ENCODE measurements at regions not wholly inside any gene's neighbourhood (a gene's known extent, or its start where the extent isn't known, plus 50 kb on each side); places are given as distances from the start of the nearest gene placed in this dataset.
"Not testable (repeated sequence)": the region's sequence is repeated elsewhere in the genome, so short reads cannot be mapped to it uniquely, and the experiment has no call there.

DNA sequence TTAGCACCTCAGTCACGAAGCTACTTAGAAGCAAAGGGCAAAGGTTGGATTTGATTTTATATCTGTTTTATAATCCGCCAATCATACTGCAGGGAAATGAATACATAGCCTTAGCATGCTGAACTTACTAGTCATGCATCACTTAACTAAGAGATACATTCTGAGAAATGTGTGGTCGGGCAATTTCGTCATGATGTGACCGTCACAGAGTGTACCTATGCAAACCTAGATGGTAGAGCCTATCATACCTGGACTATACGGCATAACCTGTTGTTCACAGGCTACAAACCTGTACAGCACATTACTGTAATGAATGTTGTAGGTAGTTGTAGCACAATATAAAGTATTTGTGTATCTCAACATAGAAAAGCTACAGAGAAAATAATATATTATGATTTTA, 345.2 kb upstream of the RGS17 start:
- no peaks in the 10 kb centered on the region for H3K27me3 ChIP-seq (ENCODE audit: control insufficient read depth, insufficient read depth, low read length)
- H3K36me3 ChIP-seq (ENCODE audit: control insufficient read depth, low read depth, low read length): no peaks in the 10 kb centered on the region
- no peak overlapping the region for H3K27ac ChIP-seq (ENCODE audit: low read length)
- no peaks in the 10 kb centered on the region for H3K9me3 ChIP-seq (ENCODE audit: control insufficient read depth, low read depth, low read length)
- no peak overlapping the region for H3K4me3 ChIP-seq (ENCODE audit: low read length)
- H3K9ac ChIP-seq (ENCODE audit: low read length): no peak overlapping the region
- no peaks in the 10 kb centered on the region for H3K4me1 ChIP-seq (ENCODE audit: control insufficient read depth, low read depth, low read length)

DNA sequence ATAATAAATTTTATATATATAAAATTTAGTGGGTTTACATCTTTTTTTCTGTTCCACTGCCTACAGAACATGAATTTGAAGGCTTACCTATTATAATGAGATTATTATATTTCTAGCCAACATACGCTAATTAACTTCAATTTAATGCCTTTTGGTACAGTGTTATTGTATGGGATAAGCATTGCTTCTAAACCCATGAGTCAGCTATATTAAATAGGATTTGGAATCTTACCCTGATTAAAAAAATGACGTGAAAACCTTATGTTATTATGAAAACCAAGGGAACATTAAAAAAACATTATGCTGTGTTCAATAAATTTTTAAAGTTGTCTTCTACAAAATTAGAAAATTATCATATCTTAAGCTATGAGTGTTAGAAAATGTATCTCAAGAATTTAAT, 334.0 kb upstream of the RGS17 start:
- Histone ChIP-seq H3K9me3 (ENCODE audit: control insufficient read depth, low read depth, low read length) (no peaks in the 10 kb centered on the region), H3K9ac (ENCODE audit: low read length) (no peak overlapping the region), H3K4me3 (ENCODE audit: low read length) (no peak overlapping the region), H3K36me3 (ENCODE audit: control insufficient read depth, low read depth, low read length) (no peaks in the 10 kb centered on the region), H3K4me1 (ENCODE audit: control insufficient read depth, low read depth, low read length) (no peaks in the 10 kb centered on the region), H3K27ac (ENCODE audit: low read length) (no peak overlapping the region), H3K27me3 (ENCODE audit: control insufficient read depth, insufficient read depth, low read length) (no peaks in the 10 kb centered on the region)

DNA sequence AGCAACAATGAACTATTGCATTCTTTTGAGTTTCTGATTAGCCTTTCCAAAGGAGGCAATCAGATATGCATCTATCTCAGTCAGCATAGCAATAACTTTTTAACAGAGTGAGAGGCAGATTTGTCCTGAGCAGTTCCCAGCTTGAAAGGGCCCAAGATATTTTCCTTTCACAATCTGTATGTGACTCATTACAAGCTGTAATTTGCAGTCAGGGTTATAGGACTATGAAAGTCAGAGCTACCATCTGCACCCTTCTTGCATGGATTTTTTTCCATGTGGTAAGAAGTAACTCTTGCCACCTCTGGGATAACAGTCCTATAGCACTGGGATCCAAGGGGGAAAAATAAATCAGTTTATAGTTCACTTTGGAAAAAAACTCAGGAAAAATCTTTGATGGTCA, 318.2 kb upstream of the RGS17 start:
- no peaks in the 10 kb centered on the region for H3K36me3 ChIP-seq (ENCODE audit: control insufficient read depth, low read depth, low read length)
- no peak overlapping the region for H3K4me3 ChIP-seq (ENCODE audit: low read length)
- no peaks in the 10 kb centered on the region for H3K27me3 ChIP-seq (ENCODE audit: control insufficient read depth, insufficient read depth, low read length)
- H3K9me3 ChIP-seq (ENCODE audit: control insufficient read depth, low read depth, low read length): peaks cover 8% of the 10 kb centered on the region
- no peak overlapping the region for H3K9ac ChIP-seq (ENCODE audit: low read length)
- H3K27ac ChIP-seq (ENCODE audit: low read length): no peak overlapping the region
- peaks cover 5% of the 10 kb centered on the region for H3K4me1 ChIP-seq (ENCODE audit: control insufficient read depth, low read depth, low read length)

DNA sequence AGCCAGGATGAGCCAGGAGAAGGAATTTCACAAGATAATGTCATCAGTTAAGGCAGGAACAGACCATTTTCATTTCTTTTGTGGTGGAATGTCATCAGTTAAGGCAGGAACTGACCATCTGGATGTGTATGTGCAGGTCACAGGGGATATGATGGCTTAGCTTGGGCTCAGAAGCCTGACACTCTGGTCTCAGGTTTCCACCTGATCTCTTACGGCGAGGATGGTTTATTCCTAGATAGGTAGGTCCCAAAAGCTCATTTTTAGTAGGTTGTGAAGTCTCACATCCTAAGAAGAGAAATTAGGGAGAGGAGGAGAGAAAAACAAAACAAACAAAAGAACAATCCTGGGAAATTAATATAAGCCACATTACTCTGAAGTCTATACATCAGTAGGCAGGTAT, 311.7 kb upstream of the RGS17 start:
- not testable (repeated sequence) for H3K27ac ChIP-seq (ENCODE audit: low read length); H3K9ac ChIP-seq (ENCODE audit: low read length); H3K36me3 ChIP-seq (ENCODE audit: control insufficient read depth, low read depth, low read length); H3K27me3 ChIP-seq (ENCODE audit: control insufficient read depth, insufficient read depth, low read length); H3K4me3 ChIP-seq (ENCODE audit: low read length)
- peaks cover 10% of the 10 kb centered on the region for H3K9me3 ChIP-seq (ENCODE audit: control insufficient read depth, low read depth, low read length)
- peaks cover 18% of the 10 kb centered on the region for H3K4me1 ChIP-seq (ENCODE audit: control insufficient read depth, low read depth, low read length)

DNA sequence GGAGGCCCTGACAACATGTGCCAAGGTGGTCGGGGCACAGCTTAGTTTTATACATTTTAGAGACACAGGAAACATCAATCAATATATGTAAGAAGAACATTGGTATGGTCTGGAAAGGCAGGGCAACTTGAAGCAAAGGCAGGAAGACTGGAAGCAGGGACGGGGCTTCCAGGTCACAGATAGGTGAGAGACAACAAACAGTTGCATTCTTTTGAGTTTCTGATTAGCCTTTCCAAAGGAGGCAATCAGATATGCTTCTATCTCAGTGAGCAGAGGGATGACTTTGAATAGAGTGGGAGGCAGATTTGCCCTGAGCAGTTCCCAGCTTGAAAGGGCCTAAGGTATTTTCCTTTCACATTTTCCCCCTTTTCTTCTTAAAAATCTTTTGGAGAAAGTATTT, 311.0 kb upstream of the RGS17 start:
- no peak overlapping the region for H3K27ac ChIP-seq (ENCODE audit: low read length)
- H3K4me3 ChIP-seq (ENCODE audit: low read length): no peak overlapping the region
- H3K36me3 ChIP-seq (ENCODE audit: control insufficient read depth, low read depth, low read length): no peaks in the 10 kb centered on the region
- peaks cover 22% of the 10 kb centered on the region for H3K4me1 ChIP-seq (ENCODE audit: control insufficient read depth, low read depth, low read length)
- H3K27me3 ChIP-seq (ENCODE audit: control insufficient read depth, insufficient read depth, low read length): no peaks in the 10 kb centered on the region
- no peak overlapping the region for H3K9ac ChIP-seq (ENCODE audit: low read length)
- H3K9me3 ChIP-seq (ENCODE audit: control insufficient read depth, low read depth, low read length): peaks cover 10% of the 10 kb centered on the region

- Histone ChIP-seq H3K27me3 (ENCODE audit: control insufficient read depth, insufficient read depth, low read length) (no peaks in the 10 kb centered on the region), H3K9ac (ENCODE audit: low read length) (no peak overlapping the region), H3K36me3 (ENCODE audit: control insufficient read depth, low read depth, low read length) (no peaks in the 10 kb centered on the region), H3K4me1 (ENCODE audit: control insufficient read depth, low read depth, low read length) (peaks cover 32% of the 10 kb centered on the region), H3K4me3 (ENCODE audit: low read length) (no peak overlapping the region), H3K9me3 (ENCODE audit: control insufficient read depth, low read depth, low read length) (no peaks in the 10 kb centered on the region), H3K27ac (ENCODE audit: low read length) (no peak overlapping the region)
Measured at GRCh38 chr6:153437193-153437592, 306.1 kb upstream of the RGS17 start.

- no peaks in the 10 kb centered on the region for H3K27me3 ChIP-seq (ENCODE audit: control insufficient read depth, insufficient read depth, low read length)
- no peaks in the 10 kb centered on the region for H3K9me3 ChIP-seq (ENCODE audit: control insufficient read depth, low read depth, low read length)
- H3K4me1 ChIP-seq (ENCODE audit: control insufficient read depth, low read depth, low read length): peaks cover 25% of the 10 kb centered on the region
- H3K36me3 ChIP-seq (ENCODE audit: control insufficient read depth, low read depth, low read length): no peaks in the 10 kb centered on the region
- no peak overlapping the region for H3K4me3 ChIP-seq (ENCODE audit: low read length)
- H3K9ac ChIP-seq (ENCODE audit: low read length): no peak overlapping the region
- H3K27ac ChIP-seq (ENCODE audit: low read length): peak overlapping the region; percentile 53
Measured at GRCh38 chr6:153436351-153436750, 305.3 kb upstream of the RGS17 start.

DNA sequence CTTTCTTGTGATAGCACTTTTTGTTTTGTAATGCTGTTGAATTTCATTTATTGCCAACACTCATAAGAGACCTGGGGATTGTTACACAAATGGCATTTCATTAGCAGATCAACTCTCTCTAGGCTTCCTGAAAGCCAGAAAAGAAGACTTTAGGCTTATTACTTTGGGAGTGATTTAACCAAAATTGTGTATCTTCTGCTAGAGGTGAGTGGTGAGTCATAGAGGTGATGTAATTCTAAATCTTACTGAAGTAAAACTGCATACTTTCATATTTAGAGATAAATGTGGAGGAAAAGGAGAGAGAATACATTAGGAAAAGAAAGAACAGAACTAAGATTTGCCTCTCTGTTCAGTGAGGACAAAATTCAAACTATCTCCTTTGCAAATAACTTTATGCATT, 304.7 kb upstream of the RGS17 start:
- Histone ChIP-seq H3K4me1 (ENCODE audit: control insufficient read depth, low read depth, low read length) (peaks cover 25% of the 10 kb centered on the region), H3K36me3 (ENCODE audit: control insufficient read depth, low read depth, low read length) (no peaks in the 10 kb centered on the region), H3K9me3 (ENCODE audit: control insufficient read depth, low read depth, low read length) (no peaks in the 10 kb centered on the region), H3K27me3 (ENCODE audit: control insufficient read depth, insufficient read depth, low read length) (no peaks in the 10 kb centered on the region), H3K27ac (ENCODE audit: low read length) (no peak overlapping the region), H3K9ac (ENCODE audit: low read length) (no peak overlapping the region), H3K4me3 (ENCODE audit: low read length) (no peak overlapping the region)

DNA sequence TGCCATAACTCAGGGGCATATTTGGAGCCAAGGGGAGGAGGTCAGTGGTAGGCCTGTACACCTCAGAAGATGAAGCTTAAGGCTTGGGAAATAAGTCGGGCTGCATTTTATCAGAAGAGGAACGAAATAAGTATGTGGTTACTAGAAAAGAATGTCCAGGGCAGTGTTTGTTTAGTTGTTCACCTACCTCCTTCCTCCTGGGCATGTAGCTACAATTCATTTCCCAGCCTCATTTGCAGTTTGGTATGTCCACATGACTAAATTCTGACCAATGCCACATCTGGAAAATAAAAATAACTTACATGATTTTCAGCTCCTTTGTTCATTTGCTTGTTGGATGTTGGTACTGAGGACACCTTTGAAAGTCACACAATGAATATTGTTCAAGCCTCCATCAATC, 294.5 kb upstream of the RGS17 start:
- Histone ChIP-seq H3K9me3 (ENCODE audit: control insufficient read depth, low read depth, low read length) (no peaks in the 10 kb centered on the region), H3K4me1 (ENCODE audit: control insufficient read depth, low read depth, low read length) (no peaks in the 10 kb centered on the region), H3K36me3 (ENCODE audit: control insufficient read depth, low read depth, low read length) (no peaks in the 10 kb centered on the region), H3K27me3 (ENCODE audit: control insufficient read depth, insufficient read depth, low read length) (no peaks in the 10 kb centered on the region), H3K9ac (ENCODE audit: low read length) (no peak overlapping the region), H3K4me3 (ENCODE audit: low read length) (no peak overlapping the region), H3K27ac (ENCODE audit: low read length) (no peak overlapping the region)

DNA sequence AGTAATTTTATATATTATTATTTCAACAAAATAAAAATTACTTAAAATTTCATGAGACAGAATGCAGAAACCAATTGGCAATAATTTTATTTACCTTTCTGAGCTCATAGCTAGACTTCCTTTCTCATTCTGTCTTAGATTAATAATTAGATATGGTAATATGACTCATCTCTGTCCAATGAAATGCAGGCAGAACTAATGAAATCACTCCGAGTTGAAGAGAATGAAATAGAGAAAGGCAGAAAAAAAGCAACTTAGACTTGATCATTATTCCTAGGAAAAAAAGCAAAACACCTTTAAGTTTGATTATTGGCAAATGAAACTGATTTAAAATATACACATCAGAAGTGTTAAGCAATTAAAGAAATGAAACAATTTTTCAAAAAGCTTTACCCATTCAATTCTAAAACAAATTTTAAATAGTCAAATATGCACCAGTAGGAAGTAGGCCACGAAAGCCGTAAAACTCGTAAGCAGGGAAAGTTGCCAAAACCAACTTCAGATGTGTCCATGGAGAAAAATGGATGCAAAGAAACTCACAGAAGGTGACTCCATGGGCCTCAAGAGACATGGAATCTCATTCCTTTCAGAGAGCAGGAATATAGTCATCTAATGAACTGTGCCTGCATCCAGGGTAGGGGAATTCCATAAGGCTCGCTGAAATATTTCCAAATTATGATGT, 293.8 kb upstream of the RGS17 start:
- H3K36me3 ChIP-seq (ENCODE audit: control insufficient read depth, low read depth, low read length): no peaks in the 10 kb centered on the region
- no peak overlapping the region for H3K9ac ChIP-seq (ENCODE audit: low read length)
- no peaks in the 10 kb centered on the region for H3K4me1 ChIP-seq (ENCODE audit: control insufficient read depth, low read depth, low read length)
- H3K4me3 ChIP-seq (ENCODE audit: low read length): no peak overlapping the region
- H3K9me3 ChIP-seq (ENCODE audit: control insufficient read depth, low read depth, low read length): no peaks in the 10 kb centered on the region
- no peak overlapping the region for H3K27ac ChIP-seq (ENCODE audit: low read length)
- H3K27me3 ChIP-seq (ENCODE audit: control insufficient read depth, insufficient read depth, low read length): no peaks in the 10 kb centered on the region

- Histone ChIP-seq H3K27ac (ENCODE audit: low read length) (no peak overlapping the region), H3K9me3 (ENCODE audit: control insufficient read depth, low read depth, low read length) (peaks cover 5% of the 10 kb centered on the region), H3K36me3 (ENCODE audit: control insufficient read depth, low read depth, low read length) (no peaks in the 10 kb centered on the region), H3K4me3 (ENCODE audit: low read length) (no peak overlapping the region), H3K27me3 (ENCODE audit: control insufficient read depth, insufficient read depth, low read length) (no peaks in the 10 kb centered on the region), H3K9ac (ENCODE audit: low read length) (no peak overlapping the region), H3K4me1 (ENCODE audit: control insufficient read depth, low read depth, low read length) (peaks cover 10% of the 10 kb centered on the region)
Measured at GRCh38 chr6:153412519-153412918, 281.4 kb upstream of the RGS17 start.

GRCh38 chr6:153411070-153411648, 280.1 kb upstream of the RGS17 start:
- Histone ChIP-seq H3K4me3 (ENCODE audit: low read length) (no peak overlapping the region), H3K36me3 (ENCODE audit: control insufficient read depth, low read depth, low read length) (no peaks in the 10 kb centered on the region), H3K4me1 (ENCODE audit: control insufficient read depth, low read depth, low read length) (peaks cover 2% of the 10 kb centered on the region), H3K27me3 (ENCODE audit: control insufficient read depth, insufficient read depth, low read length) (no peaks in the 10 kb centered on the region), H3K9ac (ENCODE audit: low read length) (no peak overlapping the region), H3K27ac (ENCODE audit: low read length) (no peak overlapping the region), H3K9me3 (ENCODE audit: control insufficient read depth, low read depth, low read length) (peaks cover 5% of the 10 kb centered on the region)
